ENCODE measurements at regions not wholly inside any gene's neighbourhood (a gene's known extent, or its start where the extent isn't known, plus 50 kb on each side); places are given as distances from the start of the nearest gene placed in this dataset.

DNA sequence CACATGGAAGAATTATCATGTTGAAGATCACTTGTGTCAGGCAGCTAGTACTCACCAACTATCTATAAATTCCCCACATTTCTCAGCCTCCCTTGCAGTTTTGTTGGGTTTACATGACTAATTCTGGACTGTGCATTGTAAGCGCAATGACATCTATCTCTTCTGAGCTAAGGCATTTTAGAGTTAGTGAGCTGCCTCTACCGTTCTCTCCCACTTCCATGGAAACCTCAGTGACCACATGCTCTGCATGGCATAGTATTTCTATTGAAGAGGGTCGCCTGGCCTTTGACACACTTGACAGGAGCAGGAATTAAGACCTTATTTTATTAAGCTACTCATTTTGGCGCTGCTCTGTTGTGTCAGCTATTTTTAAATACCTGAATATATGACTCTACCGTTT lies 67.5 kb upstream of the NPY2R start:
- no peaks in the 10 kb centered on the region for H3K27me3 ChIP-seq (ENCODE audit: control insufficient read depth, insufficient read depth, low read length)
- H3K9me3 ChIP-seq (ENCODE audit: control insufficient read depth, insufficient read depth, low read length), result no peaks in the 10 kb centered on the region
- WGBS (ENCODE audit: insufficient coverage, insufficient read length), result no CpG with 5 or more reads among the region's 5 CpGs
- H3K36me3 ChIP-seq (ENCODE audit: control insufficient read depth, insufficient read depth, low read length), result no peaks in the 10 kb centered on the region
- H3K4me3 ChIP-seq (ENCODE audit: low read length), result no peak overlapping the region
- no peak overlapping the region for H3K27ac ChIP-seq (ENCODE audit: low read length)
- H3K4me1 ChIP-seq (ENCODE audit: control insufficient read depth, insufficient read depth, low read length), result no peaks in the 10 kb centered on the region
- DNase-seq (ENCODE audit: low read depth, low spot score), result no peak

DNA sequence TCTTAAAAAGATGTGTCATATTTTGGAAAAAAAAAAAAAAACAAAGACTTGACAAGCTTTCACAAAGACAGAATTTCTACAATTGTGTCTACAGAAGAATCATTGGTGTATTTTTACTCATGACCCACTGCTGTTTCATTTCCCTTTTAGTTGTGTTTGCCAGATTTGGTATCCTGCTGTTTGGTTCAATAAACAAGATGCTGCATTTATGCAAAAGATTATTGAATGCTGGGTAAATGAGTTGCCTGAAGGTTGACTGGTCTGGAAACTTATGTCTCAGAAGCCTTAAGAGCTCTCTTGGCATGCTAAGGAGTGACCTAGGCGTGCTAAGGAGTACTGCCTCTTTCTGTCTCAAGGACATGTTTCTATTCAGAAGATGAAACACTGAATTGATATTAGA lies 64.9 kb upstream of the NPY2R start:
- DNase-seq (ENCODE audit: low read depth, low spot score), result no peak
- H3K9me3 ChIP-seq (ENCODE audit: control insufficient read depth, insufficient read depth, low read length), result no peaks in the 10 kb centered on the region
- no peaks in the 10 kb centered on the region for H3K36me3 ChIP-seq (ENCODE audit: control insufficient read depth, insufficient read depth, low read length)
- H3K4me3 ChIP-seq (ENCODE audit: low read length), result no peak overlapping the region
- no CpG with 5 or more reads among the region's 1 CpG for WGBS (ENCODE audit: insufficient coverage, insufficient read length)
- no peaks in the 10 kb centered on the region for H3K27me3 ChIP-seq (ENCODE audit: control insufficient read depth, insufficient read depth, low read length)
- no peak overlapping the region for H3K27ac ChIP-seq (ENCODE audit: low read length)
- H3K4me1 ChIP-seq (ENCODE audit: control insufficient read depth, insufficient read depth, low read length), result no peaks in the 10 kb centered on the region

All from iPS DF 6.9 (cell line).